GM10248 (cell line): ENCODE measurements at regions not wholly inside any gene's neighbourhood (a gene's known extent, or its start where the extent isn't known, plus 50 kb on each side); places are given as distances from the start of the nearest gene placed in this dataset.

ENCODE experiments used
- CTCF ChIA-PET: fragments of 300-600 bp; sonication (Branson Sonifier 250); formaldehyde crosslinking; extraction: SDS; loops from one replicate; lab custom pipeline; 2021; ENCODE audit warnings: antibody characterized with exemption; lab: Yijun Ruan, JAX
- POLR2A ChIA-PET: fragments of 350-650 bp; sonication (Branson Sonifier 250); formaldehyde crosslinking; extraction: SDS; loops from one replicate; lab custom pipeline; 2020; ENCODE audit warnings: antibody characterized with exemption; lab: Yijun Ruan, JAX
- DNase-seq: peaks from one replicate; pipeline ENCODE4 v3.0.0; 2012; ENCODE audit errors: extremely low spot score
- TF ChIP-seq, protein P1 (sequence below): IDR thresholded peaks from 2 replicates; pipeline ENCODE4 v1.5.1; 2012; ENCODE audit warnings: mild to moderate bottlenecking, low read depth; ENCODE audit errors: extremely low read depth, missing control alignments, control extremely low read depth

DNA sequence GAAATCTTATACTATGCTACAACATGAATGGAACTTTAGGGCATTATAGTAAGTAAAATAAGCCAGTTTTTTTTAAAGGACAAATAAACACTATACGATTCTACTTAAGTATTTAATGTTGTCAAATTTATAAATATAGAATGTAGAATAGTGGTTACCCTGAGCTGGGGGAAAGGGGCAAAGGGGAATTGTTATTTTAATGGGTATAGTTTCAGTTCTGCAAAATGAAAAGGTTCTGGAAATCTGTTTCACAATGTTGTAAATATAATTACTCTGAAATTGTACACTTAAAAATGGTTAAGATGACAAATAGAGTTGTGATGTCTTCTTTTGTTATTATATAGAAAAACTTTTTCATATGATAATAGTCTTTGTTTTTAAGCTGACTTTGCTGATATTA lies 366.3 kb downstream of the MRPL39 start:
- ChIA-PET CTCF (interaction anchor here (0.7 to 1.0 kb wide), 2 partner anchors 29 to 42 kb away, joined by 3 read pairs; no protein-coding TSS in a partner anchor), POLR2A (no interaction called here)
- TF ChIP-seq, protein P1, sequence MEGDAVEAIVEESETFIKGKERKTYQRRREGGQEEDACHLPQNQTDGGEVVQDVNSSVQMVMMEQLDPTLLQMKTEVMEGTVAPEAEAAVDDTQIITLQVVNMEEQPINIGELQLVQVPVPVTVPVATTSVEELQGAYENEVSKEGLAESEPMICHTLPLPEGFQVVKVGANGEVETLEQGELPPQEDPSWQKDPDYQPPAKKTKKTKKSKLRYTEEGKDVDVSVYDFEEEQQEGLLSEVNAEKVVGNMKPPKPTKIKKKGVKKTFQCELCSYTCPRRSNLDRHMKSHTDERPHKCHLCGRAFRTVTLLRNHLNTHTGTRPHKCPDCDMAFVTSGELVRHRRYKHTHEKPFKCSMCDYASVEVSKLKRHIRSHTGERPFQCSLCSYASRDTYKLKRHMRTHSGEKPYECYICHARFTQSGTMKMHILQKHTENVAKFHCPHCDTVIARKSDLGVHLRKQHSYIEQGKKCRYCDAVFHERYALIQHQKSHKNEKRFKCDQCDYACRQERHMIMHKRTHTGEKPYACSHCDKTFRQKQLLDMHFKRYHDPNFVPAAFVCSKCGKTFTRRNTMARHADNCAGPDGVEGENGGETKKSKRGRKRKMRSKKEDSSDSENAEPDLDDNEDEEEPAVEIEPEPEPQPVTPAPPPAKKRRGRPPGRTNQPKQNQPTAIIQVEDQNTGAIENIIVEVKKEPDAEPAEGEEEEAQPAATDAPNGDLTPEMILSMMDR: no peak
- DNase-seq: no peak

DNA sequence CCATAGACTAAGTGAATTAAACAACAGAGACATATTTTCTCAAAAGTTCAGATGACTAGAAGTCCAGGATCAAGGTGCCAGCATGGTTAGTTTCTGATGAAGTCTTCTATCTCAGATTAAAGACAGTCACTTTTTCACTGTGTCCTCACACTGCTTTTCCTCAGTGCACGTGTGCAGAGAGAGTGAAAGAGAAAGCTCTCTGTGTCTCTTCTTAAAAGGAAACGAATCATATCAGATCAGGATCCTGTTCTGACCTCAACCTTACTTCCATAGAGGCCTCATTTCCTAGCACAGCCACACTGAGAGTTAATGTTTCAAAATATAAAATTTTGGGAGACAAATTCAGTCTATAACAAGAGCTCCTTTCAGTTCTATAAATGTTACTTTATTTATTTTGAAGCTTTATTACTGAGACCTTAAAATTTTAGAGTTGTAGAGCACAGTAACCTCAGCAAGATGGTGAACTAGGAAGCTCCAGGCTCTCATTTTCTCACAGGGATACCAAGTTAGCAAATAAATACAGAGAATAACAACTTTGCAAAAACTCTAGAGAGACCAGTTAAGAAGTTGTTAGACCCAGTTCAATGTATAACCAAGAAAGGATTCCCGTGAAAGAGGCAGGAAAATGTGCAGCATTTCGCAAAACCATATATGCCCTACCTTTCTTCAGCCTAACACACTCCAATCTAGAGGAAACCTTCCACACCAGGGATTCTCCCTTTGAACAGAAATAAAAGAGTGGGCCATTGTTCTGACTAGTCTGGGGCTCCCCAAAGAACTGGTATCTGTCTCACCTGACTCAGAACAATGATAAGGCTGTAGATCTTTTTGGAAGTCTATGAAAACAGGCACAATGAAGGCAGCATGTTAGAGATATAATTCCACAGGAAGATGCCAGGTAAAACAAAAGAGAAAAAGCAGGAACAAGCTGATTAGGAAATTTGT lies 372.2 kb downstream of the MRPL39 start:
- POLR2A ChIA-PET: no interaction called here
- CTCF ChIA-PET: interaction anchor here (1.1 to 1.7 kb wide), 3 partner anchors 25 to 151 kb away, joined by 3 to 5 read pairs (median 3); no protein-coding TSS in a partner anchor
- DNase-seq: no peak
- TF ChIP-seq, protein P1: no peak

DNA sequence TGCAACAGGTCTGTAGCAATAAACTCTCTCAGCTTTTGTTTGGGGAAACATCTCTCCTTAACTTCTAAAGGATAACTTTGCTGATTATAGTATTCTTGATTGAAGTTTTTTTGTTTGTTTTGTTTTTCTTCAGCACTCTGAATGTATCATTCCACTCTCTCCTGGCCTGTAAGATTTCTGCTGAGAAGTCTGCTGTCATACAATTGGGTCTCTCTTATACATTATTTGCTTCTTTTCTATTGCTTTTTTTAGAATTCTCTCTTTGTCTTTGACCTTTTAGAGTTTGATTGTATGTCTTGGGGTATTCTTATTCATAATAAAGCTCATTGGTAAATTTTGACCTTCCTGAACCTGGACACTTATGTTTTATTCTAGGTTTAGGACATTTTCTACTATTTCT lies 386.3 kb downstream of the MRPL39 start:
- ChIA-PET CTCF (interaction anchor here (1.6 kb wide), 1 partner anchor 8 kb away, joined by 3 read pairs; no protein-coding TSS in a partner anchor), POLR2A (no interaction called here)
- TF ChIP-seq, protein P1: no peak
- DNase-seq: no peak

DNA sequence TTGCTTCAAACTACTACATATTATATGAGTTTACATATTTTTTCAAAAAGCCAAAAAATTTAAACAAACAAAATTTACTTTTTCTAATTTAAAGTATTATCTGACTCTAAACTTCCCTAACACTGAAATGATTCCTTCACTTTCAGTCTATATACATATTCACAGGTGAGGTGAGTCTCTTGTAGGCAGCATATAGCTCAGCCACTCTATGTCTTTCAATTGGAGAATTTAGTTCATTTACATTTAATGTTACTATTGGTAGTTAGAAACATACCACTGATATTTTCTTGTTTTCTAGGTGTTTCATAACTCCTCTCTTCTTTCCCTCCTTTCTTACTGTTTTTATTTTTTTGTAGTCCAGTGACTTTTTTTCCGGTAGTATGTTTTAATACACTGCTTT lies 387.1 kb downstream of the MRPL39 start:
- CTCF ChIA-PET: no interaction called here
- POLR2A ChIA-PET: no interaction called here
- DNase-seq: no peak
- TF ChIP-seq, protein P1: no peak

DNA sequence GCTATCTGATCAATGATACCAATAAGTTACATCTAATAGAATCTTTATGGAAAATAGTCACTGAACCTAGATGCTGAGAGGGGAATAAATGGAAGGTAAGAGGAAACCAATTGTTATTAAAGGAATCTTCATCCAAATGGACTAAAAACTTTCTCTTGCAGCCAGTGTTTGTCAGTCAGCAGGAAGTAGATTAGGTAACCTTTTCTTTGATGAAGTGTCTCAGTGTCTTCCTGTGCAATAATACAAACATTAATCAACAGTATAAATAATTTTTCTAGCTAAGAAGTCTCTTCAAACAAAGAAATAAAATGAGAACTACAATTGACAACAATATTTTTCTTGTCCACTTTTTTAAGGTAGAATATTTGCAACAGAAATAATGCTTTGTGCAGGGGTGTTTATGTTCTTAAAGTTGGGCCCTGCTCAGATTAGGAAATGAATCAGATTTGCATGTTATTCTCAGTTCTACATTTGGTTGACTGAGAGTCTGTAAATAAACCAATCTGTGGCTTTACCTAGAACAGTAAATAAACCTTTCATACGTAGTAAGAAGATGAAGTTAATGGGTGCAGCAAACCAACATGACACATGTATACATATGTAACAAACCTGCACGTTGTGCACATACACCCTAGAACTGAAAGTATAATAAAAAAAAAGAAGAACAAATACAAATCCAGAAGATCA lies 391.4 kb downstream of the MRPL39 start:
- ChIA-PET CTCF (no interaction called here), POLR2A (no interaction called here)
- DNase-seq: no peak
- TF ChIP-seq, protein P1: no peak

DNA sequence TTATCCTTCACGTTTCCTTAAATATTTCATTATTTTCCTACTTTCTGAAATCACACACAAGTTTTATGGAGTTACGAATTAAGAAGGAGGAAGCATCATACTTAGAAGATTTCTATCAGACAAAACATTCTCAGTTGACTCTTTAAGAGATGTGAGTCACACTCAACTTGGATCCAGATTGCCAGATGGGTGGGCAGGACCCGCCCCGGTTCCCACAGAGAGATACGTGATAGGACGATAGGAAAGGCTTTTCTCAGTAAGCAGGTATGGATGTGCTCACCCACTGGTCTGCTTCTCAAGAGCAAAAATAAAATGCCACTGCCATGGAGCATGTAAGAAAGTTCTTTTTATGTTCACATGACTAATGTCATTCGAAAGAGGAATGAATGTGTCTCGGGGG lies 392.6 kb downstream of the MRPL39 start:
- DNase-seq: no peak
- TF ChIP-seq, protein P1: no peak
- CTCF ChIA-PET: no interaction called here
- POLR2A ChIA-PET: no interaction called here
